ENCODE measurements at regions not wholly inside any gene's neighbourhood (a gene's known extent, or its start where the extent isn't known, plus 50 kb on each side); places are given as distances from the start of the nearest gene placed in this dataset.

DNA sequence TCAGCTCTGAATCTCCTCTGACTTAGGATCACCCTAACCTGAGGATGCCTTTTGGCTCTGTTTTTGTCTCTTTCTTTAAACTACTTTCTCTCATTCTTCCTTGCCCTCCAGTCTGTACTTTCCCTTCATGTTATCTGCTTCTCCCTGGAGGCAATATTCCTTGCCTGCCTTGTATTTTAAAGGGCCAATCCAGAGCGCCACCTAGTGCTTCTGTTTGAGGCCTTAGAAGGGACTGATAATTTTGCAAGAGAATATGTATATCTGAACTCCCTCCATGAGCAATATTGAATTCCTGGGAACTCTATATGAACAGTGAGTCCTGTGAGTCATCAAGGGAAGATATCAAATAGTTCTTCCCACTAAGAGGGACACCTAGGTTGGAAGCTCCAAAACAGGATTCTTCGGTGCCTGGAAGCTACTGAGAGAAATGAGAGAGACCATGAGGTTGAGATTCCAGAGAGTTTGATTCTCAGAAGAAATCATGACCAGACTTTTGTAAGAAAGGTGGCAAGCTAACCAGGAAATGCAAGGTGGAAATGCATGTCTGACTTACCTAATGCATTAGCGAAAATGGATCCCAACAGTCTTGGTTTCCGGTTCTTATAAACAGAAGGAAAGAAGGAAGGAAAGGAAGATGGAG, 203.8 kb upstream of the CD96 start:
- no peaks in the 10 kb centered on the region for H3K27me3 ChIP-seq
- H3K36me3 ChIP-seq, result no peaks in the 10 kb centered on the region
- TF ChIP-seq, protein P1, sequence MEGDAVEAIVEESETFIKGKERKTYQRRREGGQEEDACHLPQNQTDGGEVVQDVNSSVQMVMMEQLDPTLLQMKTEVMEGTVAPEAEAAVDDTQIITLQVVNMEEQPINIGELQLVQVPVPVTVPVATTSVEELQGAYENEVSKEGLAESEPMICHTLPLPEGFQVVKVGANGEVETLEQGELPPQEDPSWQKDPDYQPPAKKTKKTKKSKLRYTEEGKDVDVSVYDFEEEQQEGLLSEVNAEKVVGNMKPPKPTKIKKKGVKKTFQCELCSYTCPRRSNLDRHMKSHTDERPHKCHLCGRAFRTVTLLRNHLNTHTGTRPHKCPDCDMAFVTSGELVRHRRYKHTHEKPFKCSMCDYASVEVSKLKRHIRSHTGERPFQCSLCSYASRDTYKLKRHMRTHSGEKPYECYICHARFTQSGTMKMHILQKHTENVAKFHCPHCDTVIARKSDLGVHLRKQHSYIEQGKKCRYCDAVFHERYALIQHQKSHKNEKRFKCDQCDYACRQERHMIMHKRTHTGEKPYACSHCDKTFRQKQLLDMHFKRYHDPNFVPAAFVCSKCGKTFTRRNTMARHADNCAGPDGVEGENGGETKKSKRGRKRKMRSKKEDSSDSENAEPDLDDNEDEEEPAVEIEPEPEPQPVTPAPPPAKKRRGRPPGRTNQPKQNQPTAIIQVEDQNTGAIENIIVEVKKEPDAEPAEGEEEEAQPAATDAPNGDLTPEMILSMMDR (IDR thresholded peaks at IDR 0.05; ENCODE audit: low read depth, low read length), result peak; percentile 86
- H3K9me3 ChIP-seq, result no peaks in the 10 kb centered on the region
- DNase-seq, result peak; percentile 63
- no peak overlapping the region for H3K4me3 ChIP-seq (ENCODE audit: low read depth, low read length)
- no peaks in the 10 kb centered on the region for H3K4me1 ChIP-seq

DNA sequence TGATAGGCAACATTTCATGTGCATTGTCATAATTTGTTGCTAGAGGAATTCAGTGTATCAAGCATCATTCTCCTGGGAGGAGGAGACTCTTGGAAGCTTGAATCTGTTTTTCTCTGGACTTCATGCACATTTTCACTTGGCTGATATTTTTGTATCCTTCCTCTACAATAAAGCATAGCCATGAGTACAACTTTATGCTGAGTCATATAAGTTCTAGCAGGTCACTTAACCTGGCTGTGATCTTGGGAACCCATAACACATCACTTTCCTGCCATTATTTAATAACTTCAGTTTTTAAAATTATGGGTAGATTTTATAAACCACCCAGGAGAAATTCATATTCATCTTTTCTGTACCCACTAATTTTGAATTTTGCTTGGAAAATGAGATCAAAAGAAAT, 203.0 kb upstream of the CD96 start:
- no peaks in the 10 kb centered on the region for H3K9me3 ChIP-seq
- TF ChIP-seq, protein P1 (IDR thresholded peaks at IDR 0.05; ENCODE audit: low read depth, low read length), result no peak
- DNase-seq, result no peak
- no peak overlapping the region for H3K4me3 ChIP-seq (ENCODE audit: low read depth, low read length)
- no peaks in the 10 kb centered on the region for H3K36me3 ChIP-seq
- H3K4me1 ChIP-seq, result no peaks in the 10 kb centered on the region
- H3K27me3 ChIP-seq, result no peaks in the 10 kb centered on the region

DNA sequence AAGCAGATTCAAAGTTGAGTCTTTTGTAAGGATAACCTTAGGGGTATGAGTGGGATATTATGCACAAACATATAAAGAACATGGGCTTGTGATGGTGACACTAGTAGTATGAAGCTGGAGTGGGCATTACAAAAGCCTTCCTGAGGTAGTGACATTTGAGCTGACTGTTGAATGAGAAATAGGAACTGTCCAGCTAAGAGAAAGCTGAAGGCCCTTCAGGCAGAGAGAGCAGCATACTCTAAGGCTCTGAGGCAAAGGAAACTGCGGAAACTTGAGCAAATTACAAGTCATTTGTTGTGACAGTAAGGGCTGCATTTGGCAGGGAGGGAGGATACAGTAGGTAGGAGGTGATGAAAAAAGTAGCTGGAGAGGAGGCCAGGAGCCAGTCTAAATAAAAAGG, 190.7 kb upstream of the CD96 start:
- H3K4me1 ChIP-seq, result no peaks in the 10 kb centered on the region
- no peaks in the 10 kb centered on the region for H3K27me3 ChIP-seq
- no peaks in the 10 kb centered on the region for H3K9me3 ChIP-seq
- no peaks in the 10 kb centered on the region for H3K36me3 ChIP-seq
- H3K4me3 ChIP-seq (ENCODE audit: low read depth, low read length), result no peak overlapping the region
- DNase-seq, result no peak
- TF ChIP-seq, protein P1 (IDR thresholded peaks at IDR 0.05; ENCODE audit: low read depth, low read length), result no peak

DNA sequence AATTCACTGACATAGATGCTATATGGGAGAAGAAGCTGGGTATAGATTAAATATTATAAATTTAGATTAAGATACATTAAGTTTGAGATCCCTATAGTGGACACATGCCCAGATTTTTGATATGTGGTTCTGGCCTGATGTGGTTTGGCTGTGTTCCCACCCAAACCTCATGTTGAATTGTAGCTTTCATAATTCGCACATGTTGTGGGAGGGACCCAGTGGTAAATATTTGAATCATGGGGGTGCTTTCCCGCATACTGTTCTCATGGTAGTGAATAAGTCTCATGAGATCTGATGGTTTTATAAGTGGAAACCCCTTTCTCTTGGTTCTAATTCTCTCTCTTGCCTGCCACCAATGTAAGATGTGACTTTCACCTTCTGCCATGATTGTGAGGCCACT, 189.4 kb upstream of the CD96 start:
- TF ChIP-seq, protein P1 (IDR thresholded peaks at IDR 0.05; ENCODE audit: low read depth, low read length), result no peak
- Histone ChIP-seq H3K9me3 (no peaks in the 10 kb centered on the region), H3K4me1 (no peaks in the 10 kb centered on the region), H3K27me3 (no peaks in the 10 kb centered on the region), H3K36me3 (no peaks in the 10 kb centered on the region), H3K4me3 (ENCODE audit: low read depth, low read length) (no peak overlapping the region)
- DNase-seq, result no peak

DNA sequence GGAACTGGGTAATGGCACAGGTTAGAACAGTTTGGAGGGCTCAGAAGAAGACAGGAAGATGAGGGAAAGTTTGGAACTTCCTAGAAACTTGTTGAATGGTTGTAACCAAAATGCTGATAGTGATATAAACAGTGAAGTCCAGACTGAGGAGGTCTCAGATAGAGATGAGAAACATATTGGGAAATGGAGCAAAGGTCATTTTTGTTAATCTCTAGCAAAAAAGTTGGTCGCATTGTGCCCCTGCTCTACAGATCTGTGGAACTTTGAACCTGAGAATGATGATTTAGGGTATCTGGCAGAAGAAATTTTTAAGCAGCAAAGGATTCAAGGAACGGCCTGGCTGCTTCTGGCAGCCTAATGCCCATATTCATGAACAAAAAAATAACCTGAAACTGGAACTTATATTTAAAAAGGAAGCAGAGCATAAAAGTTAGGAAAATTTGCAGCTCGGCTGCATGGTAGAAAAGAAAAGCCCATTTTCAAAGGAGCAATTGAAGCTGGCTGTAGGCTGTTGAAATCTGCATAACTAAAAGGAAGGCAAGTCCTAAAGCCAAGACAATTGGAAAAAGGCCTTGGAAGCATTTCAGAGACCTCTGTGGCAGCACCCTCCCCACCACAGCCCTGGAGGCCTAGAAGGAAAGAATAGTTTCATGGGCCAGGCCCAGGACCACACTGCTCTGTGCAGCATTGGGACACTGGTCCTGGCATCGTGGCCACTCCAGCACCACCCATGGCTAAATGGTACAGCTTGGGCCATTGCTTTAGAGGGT, 182.6 kb upstream of the CD96 start:
- no peak overlapping the region for H3K4me3 ChIP-seq (ENCODE audit: low read depth, low read length)
- no peak for DNase-seq
- H3K4me1 ChIP-seq, result no peaks in the 10 kb centered on the region
- H3K27me3 ChIP-seq, result no peaks in the 10 kb centered on the region
- TF ChIP-seq, protein P1 (IDR thresholded peaks at IDR 0.05; ENCODE audit: low read depth, low read length), result no peak
- H3K9me3 ChIP-seq, result no peaks in the 10 kb centered on the region
- no peaks in the 10 kb centered on the region for H3K36me3 ChIP-seq

DNA sequence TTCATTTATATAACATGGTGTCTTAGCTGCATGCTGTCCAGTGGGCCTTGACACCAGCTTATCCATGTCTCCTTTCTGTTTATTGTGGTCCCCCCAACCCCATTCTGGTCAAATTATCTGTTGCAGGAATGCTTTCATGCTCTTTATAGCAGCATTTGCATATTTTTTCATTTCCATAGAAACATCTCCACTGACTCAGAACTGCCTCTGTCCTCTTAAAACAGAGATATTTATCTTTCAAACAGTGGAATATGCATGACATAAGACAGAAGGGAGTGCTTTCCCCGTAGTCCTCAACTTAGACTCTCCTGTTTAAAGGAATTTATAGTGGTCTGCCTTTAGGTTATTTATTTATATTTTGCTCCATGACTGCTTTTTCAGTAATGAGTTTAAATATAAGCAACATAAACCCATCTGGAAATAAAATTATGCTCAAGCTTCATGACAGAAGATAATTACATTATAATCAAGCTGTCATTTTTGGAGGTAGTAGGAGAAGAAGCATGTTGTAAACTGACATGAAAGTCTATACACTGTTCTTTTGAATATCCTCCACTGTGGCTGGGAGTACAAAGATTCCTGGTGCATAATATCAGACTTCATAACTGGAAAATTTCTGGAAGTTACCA, 179.5 kb upstream of the CD96 start:
- Histone ChIP-seq H3K27me3 (no peaks in the 10 kb centered on the region), H3K4me1 (no peaks in the 10 kb centered on the region), H3K4me3 (ENCODE audit: low read depth, low read length) (no peak overlapping the region), H3K36me3 (no peaks in the 10 kb centered on the region), H3K9me3 (no peaks in the 10 kb centered on the region)
- TF ChIP-seq, protein P1 (IDR thresholded peaks at IDR 0.05; ENCODE audit: low read depth, low read length), result no peak
- no peak for DNase-seq
